GM12875 (cell line): ENCODE measurements at regions not wholly inside any gene's neighbourhood (a gene's known extent, or its start where the extent isn't known, plus 50 kb on each side); places are given as distances from the start of the nearest gene placed in this dataset.
"Not testable (repeated sequence)": the region's sequence is repeated elsewhere in the genome, so short reads cannot be mapped to it uniquely, and the experiment has no call there.

Experiments used
- H3K4me3 ChIP-seq: one replicate; pipeline ENCODE4 v1.5.1; 2011; ENCODE audit warnings: low read depth, low read length, control low read depth
- TF ChIP-seq, protein P1 (sequence below): IDR thresholded peaks from 2 replicates; pipeline ENCODE4 v1.5.1; 2011; ENCODE audit warnings: low read depth, mild to moderate bottlenecking, control low read depth, inconsistent platforms, low read length, moderate library complexity, borderline replicate concordance; ENCODE audit not compliant: insufficient read depth

DNA sequence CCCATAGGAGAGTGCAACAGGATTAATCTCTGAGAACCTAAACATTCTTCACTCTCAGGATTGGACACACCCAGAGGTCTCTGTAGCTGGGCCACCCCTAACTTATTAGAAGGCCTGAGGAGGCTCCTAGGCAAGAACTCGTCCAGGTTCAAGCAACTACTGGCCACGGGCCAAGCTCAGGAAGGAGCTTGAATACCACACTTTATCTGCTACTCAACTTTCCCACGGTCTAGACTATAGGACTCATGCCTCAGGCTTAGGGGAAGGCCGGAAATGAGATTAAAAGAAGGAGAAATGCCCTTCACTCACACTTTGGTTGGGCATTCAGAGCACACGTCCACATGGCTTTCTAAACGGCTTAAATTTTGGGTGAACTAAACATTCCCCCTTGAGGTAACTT, 142.8 kb upstream of the PHYHIPL start:
- TF ChIP-seq, protein P1, sequence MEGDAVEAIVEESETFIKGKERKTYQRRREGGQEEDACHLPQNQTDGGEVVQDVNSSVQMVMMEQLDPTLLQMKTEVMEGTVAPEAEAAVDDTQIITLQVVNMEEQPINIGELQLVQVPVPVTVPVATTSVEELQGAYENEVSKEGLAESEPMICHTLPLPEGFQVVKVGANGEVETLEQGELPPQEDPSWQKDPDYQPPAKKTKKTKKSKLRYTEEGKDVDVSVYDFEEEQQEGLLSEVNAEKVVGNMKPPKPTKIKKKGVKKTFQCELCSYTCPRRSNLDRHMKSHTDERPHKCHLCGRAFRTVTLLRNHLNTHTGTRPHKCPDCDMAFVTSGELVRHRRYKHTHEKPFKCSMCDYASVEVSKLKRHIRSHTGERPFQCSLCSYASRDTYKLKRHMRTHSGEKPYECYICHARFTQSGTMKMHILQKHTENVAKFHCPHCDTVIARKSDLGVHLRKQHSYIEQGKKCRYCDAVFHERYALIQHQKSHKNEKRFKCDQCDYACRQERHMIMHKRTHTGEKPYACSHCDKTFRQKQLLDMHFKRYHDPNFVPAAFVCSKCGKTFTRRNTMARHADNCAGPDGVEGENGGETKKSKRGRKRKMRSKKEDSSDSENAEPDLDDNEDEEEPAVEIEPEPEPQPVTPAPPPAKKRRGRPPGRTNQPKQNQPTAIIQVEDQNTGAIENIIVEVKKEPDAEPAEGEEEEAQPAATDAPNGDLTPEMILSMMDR: no peak
- no peak overlapping the region for H3K4me3 ChIP-seq

- TF ChIP-seq, protein P1: no peak
- H3K4me3 ChIP-seq: no peak overlapping the region
Observed at GRCh38 chr10:59036311-59037017, 140.0 kb upstream of the PHYHIPL start.

- no peak overlapping the region for H3K4me3 ChIP-seq
- TF ChIP-seq, protein P1: no peak
Observed at GRCh38 chr10:59037018-59037389, 139.4 kb upstream of the PHYHIPL start.

GRCh38 chr10:59037506-59037905, 138.9 kb upstream of the PHYHIPL start:
- TF ChIP-seq, protein P1: no peak
- no peak overlapping the region for H3K4me3 ChIP-seq

DNA sequence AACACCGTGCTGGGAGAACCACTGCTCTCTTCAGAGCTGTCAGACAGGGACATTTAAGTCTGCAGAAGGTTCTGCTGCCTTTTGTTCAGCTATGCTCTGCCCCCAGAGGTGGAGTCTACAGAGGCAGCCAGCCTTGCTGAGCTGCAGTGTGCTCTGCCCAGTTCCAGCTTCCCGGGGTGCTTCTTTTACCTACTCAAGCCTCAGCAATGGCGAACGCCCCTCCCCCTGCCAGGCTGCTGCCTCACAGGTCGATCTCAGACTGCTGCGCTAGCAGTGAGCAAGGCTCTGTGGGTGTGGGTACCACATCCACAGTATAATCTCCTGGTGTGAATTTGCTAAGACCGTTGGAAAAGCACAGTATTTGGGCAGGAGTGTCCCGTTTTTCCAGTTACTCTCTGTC, 133.1 kb upstream of the PHYHIPL start:
- H3K4me3 ChIP-seq: not testable (repeated sequence)

DNA sequence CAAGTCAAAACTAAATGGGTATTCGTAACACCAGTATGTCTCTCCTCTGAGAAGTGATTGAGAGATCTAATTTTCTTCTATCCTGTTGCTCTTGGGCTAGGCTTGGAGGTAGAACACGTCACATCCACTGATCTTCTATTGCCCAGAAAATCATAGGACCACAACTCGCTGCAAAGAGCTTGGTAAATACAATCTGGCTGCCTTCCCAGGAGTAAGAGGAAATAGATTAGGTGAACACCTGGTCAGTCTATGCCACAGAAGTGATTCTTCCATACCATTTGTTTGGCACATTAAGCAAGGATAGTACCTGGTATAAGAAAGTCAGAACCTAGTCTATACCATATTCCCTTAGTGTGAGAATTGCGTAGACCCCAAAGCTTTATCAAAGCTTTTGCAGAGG, 129.3 kb upstream of the PHYHIPL start:
- TF ChIP-seq, protein P1: no peak
- no peak overlapping the region for H3K4me3 ChIP-seq

DNA sequence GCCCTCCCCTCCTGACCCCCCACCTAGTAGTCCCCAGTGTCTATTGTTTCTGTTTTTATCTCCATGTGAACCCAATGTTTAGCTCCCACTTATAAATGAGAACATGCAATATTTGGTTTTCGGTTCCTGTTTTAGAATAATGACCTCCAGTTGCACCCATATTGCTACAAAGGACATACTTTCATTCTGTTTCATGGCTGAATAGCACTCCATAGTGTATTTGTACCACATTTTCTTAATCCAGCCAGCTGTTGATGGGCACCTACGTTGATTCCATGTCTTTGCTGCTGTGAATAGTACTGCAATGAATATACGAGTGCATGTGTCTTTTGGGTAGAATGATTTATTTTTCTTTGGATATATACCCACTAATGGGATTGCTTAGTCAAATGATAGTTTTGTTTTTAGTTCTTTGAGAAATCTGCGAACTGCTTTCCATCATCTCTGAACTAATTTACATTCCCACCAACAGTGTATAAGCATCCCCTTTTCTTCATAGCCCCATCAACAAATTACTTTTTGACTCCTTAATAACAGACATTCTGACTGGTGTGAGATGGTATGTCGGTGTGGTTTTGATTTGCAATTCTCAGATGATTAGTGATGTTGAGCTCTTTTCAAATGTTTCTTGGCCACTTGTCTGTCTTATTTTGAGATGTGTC, 128.4 kb upstream of the PHYHIPL start:
- TF ChIP-seq, protein P1: no peak
- no peak overlapping the region for H3K4me3 ChIP-seq

DNA sequence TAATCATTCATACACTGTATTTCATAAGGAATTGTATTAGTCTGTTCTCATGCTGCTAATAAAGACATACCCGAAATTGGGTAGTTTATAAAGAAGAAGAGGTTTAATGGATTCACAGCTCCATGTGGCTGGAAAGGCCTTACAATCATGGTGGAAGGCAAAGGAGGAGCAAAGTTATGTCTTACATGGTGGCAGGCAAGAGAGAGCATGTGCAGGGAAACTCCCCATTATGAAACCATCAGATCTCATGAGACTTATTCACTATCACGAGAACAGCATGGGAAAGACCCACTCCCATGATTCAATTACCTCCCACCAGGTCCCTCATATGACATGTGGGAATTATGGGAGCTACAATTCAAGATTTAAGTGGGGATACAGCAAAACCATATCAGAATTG, 122.9 kb upstream of the PHYHIPL start:
- not testable (repeated sequence) for H3K4me3 ChIP-seq
